ENCODE measurements at regions not wholly inside any gene's neighbourhood (a gene's known extent, or its start where the extent isn't known, plus 50 kb on each side); places are given as distances from the start of the nearest gene placed in this dataset.

DNA sequence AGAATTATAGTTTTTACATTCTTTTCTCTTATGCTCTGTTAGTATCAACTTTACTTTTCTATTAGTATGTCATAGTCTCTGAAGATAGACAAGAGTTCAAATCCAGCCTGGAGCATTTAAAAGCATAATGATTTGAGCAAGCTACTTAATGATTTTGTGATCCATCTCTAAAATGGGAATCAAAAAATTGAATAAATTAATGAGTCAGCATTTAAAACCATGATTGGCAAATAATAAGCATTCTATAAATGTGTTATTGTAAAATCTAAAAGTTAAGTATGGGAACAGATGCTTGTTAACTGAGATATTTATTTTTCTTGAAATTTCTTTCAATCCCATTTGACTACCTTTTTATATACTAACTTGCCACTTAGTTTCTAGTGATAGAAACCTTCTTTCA is 391.6 kb downstream of the PCDH7 start:
- DNase-seq (ENCODE audit: extremely low spot score, unreplicated experiment) = no peak
- no peak overlapping the region for H3K27ac Mint-ChIP-seq (ENCODE audit: unreplicated experiment)
- H3K4me1 Mint-ChIP-seq (ENCODE audit: unreplicated experiment) = peaks cover 6% of the 10 kb centered on the region
- TF ChIP-seq, protein P1, sequence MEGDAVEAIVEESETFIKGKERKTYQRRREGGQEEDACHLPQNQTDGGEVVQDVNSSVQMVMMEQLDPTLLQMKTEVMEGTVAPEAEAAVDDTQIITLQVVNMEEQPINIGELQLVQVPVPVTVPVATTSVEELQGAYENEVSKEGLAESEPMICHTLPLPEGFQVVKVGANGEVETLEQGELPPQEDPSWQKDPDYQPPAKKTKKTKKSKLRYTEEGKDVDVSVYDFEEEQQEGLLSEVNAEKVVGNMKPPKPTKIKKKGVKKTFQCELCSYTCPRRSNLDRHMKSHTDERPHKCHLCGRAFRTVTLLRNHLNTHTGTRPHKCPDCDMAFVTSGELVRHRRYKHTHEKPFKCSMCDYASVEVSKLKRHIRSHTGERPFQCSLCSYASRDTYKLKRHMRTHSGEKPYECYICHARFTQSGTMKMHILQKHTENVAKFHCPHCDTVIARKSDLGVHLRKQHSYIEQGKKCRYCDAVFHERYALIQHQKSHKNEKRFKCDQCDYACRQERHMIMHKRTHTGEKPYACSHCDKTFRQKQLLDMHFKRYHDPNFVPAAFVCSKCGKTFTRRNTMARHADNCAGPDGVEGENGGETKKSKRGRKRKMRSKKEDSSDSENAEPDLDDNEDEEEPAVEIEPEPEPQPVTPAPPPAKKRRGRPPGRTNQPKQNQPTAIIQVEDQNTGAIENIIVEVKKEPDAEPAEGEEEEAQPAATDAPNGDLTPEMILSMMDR (IDR thresholded peaks at IDR 0.05) = no peak
- no peaks in the 10 kb centered on the region for H3K36me3 Mint-ChIP-seq (ENCODE audit: unreplicated experiment)
- no peaks in the 10 kb centered on the region for H3K27me3 Mint-ChIP-seq (ENCODE audit: unreplicated experiment)
- no peaks in the 10 kb centered on the region for H3K9me3 Mint-ChIP-seq (ENCODE audit: unreplicated experiment)
- no peak overlapping the region for H3K4me3 Mint-ChIP-seq (ENCODE audit: unreplicated experiment)

DNA sequence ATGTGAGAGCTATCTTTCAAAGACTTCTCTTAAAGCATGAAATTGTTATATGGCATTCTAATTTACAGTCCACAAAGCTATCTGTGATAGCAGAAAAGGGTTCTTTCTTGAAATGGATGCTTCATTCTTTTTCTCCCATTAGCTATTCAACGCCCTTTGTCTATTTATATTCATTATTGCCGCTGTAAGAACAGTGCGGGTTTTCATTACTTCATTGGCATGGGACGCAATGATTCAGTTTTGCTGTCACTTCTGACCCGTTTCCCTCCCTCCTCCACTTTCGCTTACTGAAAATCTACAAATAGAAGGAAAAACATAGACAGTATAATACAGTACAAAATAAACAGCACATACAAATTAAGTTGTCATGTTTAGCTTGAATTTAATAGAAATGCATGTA is 394.6 kb downstream of the PCDH7 start:
- no peaks in the 10 kb centered on the region for H3K27me3 Mint-ChIP-seq (ENCODE audit: unreplicated experiment)
- no peaks in the 10 kb centered on the region for H3K9me3 Mint-ChIP-seq (ENCODE audit: unreplicated experiment)
- TF ChIP-seq, protein P1 (IDR thresholded peaks at IDR 0.05) = no peak
- H3K27ac Mint-ChIP-seq (ENCODE audit: unreplicated experiment) = no peak overlapping the region
- H3K4me3 Mint-ChIP-seq (ENCODE audit: unreplicated experiment) = no peak overlapping the region
- no peak for DNase-seq (ENCODE audit: extremely low spot score, unreplicated experiment)
- H3K36me3 Mint-ChIP-seq (ENCODE audit: unreplicated experiment) = no peaks in the 10 kb centered on the region
- H3K4me1 Mint-ChIP-seq (ENCODE audit: unreplicated experiment) = no peaks in the 10 kb centered on the region

DNA sequence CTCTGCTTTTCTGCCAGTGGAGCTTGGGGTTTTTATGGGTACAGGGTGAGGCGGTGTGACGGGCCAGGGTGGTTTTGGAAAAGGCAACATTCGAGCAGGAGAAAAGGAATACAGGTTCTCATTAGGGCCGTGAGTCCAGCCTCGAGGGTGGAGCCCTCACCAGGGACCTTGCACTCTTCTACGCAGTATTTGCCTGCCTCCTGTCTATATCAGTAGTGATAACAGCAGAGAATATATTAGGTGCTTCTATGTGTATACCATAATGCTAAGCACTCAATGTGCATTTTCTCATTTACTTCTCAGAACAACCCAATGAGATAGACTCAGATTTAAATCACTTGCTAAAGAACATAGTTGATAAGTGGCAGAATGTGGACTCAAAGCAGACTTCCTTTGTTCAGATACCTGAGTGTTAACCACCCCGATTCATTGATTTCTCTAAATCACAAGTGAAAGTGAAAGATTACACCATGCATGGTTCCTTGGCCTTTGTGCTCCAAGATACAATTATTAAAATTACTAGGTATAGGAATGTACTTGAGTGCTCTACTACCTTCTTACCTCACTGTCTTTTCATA is 403.9 kb downstream of the PCDH7 start:
- H3K9me3 Mint-ChIP-seq (ENCODE audit: unreplicated experiment) = no peaks in the 10 kb centered on the region
- peaks cover 13% of the 10 kb centered on the region for H3K36me3 Mint-ChIP-seq (ENCODE audit: unreplicated experiment)
- DNase-seq (ENCODE audit: extremely low spot score, unreplicated experiment) = no peak
- H3K27me3 Mint-ChIP-seq (ENCODE audit: unreplicated experiment) = no peaks in the 10 kb centered on the region
- H3K4me1 Mint-ChIP-seq (ENCODE audit: unreplicated experiment) = no peaks in the 10 kb centered on the region
- TF ChIP-seq, protein P1 (IDR thresholded peaks at IDR 0.05) = no peak
- H3K4me3 Mint-ChIP-seq (ENCODE audit: unreplicated experiment) = no peak overlapping the region
- no peak overlapping the region for H3K27ac Mint-ChIP-seq (ENCODE audit: unreplicated experiment)

DNA sequence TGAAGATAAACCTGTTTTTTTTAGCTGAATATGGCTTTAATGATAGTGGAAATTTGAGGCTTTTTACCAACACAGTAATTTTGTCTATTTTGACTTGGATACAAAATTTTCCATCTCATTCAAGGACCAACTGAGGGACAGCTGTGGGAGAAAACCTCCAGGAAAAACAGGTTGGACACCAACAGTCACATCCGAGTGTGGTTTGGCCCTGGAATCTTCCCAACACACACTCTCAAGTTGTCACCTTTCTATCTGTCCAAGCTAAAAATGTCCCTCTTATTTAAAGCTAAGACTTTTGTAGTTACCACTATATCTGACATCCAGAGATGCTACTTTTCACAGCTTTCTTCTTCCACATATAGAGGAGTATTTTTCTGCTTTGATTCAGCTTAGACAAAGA is 404.9 kb downstream of the PCDH7 start:
- Mint-ChIP-seq H3K27me3 (ENCODE audit: unreplicated experiment) (no peaks in the 10 kb centered on the region), H3K27ac (ENCODE audit: unreplicated experiment) (no peak overlapping the region), H3K36me3 (ENCODE audit: unreplicated experiment) (peaks cover 14% of the 10 kb centered on the region), H3K9me3 (ENCODE audit: unreplicated experiment) (no peaks in the 10 kb centered on the region), H3K4me3 (ENCODE audit: unreplicated experiment) (no peak overlapping the region), H3K4me1 (ENCODE audit: unreplicated experiment) (no peaks in the 10 kb centered on the region)
- TF ChIP-seq, protein P1 (IDR thresholded peaks at IDR 0.05) = no peak
- no peak for DNase-seq (ENCODE audit: extremely low spot score, unreplicated experiment)

DNA sequence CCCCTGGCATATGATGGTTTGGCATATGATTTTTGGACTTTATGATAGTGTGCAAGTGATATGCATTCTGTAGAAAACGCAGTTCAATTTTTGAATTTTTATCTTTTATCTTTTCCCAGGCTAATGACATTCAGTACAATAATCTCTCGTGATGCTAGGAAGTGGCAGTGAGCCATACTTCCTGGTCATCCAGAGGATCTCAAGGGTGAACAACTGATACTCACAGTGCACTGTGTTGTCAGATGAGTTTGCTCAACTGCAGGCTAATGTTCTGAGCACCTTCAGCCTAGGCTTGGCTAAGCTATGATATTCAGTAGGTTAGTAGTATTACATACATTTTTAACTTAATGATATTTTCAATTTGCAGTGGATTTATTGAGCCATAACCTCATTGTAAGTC is 405.3 kb downstream of the PCDH7 start:
- peaks cover 10% of the 10 kb centered on the region for H3K36me3 Mint-ChIP-seq (ENCODE audit: unreplicated experiment)
- H3K9me3 Mint-ChIP-seq (ENCODE audit: unreplicated experiment) = no peaks in the 10 kb centered on the region
- no peak overlapping the region for H3K4me3 Mint-ChIP-seq (ENCODE audit: unreplicated experiment)
- no peaks in the 10 kb centered on the region for H3K4me1 Mint-ChIP-seq (ENCODE audit: unreplicated experiment)
- TF ChIP-seq, protein P1 (IDR thresholded peaks at IDR 0.05) = no peak
- H3K27me3 Mint-ChIP-seq (ENCODE audit: unreplicated experiment) = no peaks in the 10 kb centered on the region
- DNase-seq (ENCODE audit: extremely low spot score, unreplicated experiment) = no peak
- no peak overlapping the region for H3K27ac Mint-ChIP-seq (ENCODE audit: unreplicated experiment)
